Lower lobe of right lung (tissue), 2 donors: ENCODE measurements at regions not wholly inside any gene's neighbourhood (a gene's known extent, or its start where the extent isn't known, plus 50 kb on each side); places are given as distances from the start of the nearest gene placed in this dataset.
"Not testable (repeated sequence)": the region's sequence is repeated elsewhere in the genome, so short reads cannot be mapped to it uniquely, and the experiment has no call there.

Source experiments
- ATAC-seq, 2 donors: fragments of 200-7000 bp; cut with Tn5 transposase; one replicate each; pipeline ENCODE4 v1.9.1; 2020 to 2022; ENCODE audit warnings: mild to moderate bottlenecking in 2 of 2, moderate library complexity in 2 of 2
- DNase-seq: peaks from one replicate; pipeline ENCODE4 v3.0.0-alpha.2; 2020
- H3K27ac ChIP-seq: fragments of 200-600 bp; one replicate; pipeline ENCODE4 v1.8.0; 2022
- H3K27me3 ChIP-seq: fragments of 200-600 bp; one replicate; pipeline ENCODE4 v1.8.0; 2022; ENCODE audit warnings: low read depth
- H3K36me3 ChIP-seq: fragments of 200-600 bp; one replicate; pipeline ENCODE4 v1.8.0; 2022; ENCODE audit warnings: mild to moderate bottlenecking
- H3K4me1 ChIP-seq: fragments of 200-600 bp; one replicate; pipeline ENCODE4 v1.8.0; 2022
- H3K4me3 ChIP-seq: fragments of 200-600 bp; one replicate; pipeline ENCODE4 v1.8.0; 2022; ENCODE audit warnings: mild to moderate bottlenecking
- H3K9me3 ChIP-seq: fragments of 200-600 bp; one replicate; pipeline ENCODE4 v1.8.0; 2022
- CTCF ChIP-seq: fragments of 200-600 bp; IDR thresholded peaks from one replicate; pipeline ENCODE4 v1.8.0; 2022; ENCODE audit warnings: antibody characterized with exemption, mild to moderate bottlenecking
- intact Hi-C: fragments of 100-400 bp; cut with DNase I; formaldehyde crosslinking; loops from one replicate; pipeline ENCODE4 v1.11.0; 2022
- donor health status: DM: no; HTN: yes; CAD: no; lungs with severe emphysema.

- DNase-seq (no peak), ATAC-seq (no peak)
- H3K27ac ChIP-seq: no peak overlapping the region
- H3K9me3 ChIP-seq: no peaks in the 10 kb centered on the region
- H3K27me3 ChIP-seq: no peaks in the 10 kb centered on the region
- intact Hi-C loops: no loop called here
- TF ChIP-seq CTCF: no peak
- no peaks in the 10 kb centered on the region for H3K4me1 ChIP-seq
- no peaks in the 10 kb centered on the region for H3K36me3 ChIP-seq
- no peak overlapping the region for H3K4me3 ChIP-seq
Observed at GRCh38 chr5:129246088-129246487, 151.5 kb downstream of the ISOC1 start.

DNA sequence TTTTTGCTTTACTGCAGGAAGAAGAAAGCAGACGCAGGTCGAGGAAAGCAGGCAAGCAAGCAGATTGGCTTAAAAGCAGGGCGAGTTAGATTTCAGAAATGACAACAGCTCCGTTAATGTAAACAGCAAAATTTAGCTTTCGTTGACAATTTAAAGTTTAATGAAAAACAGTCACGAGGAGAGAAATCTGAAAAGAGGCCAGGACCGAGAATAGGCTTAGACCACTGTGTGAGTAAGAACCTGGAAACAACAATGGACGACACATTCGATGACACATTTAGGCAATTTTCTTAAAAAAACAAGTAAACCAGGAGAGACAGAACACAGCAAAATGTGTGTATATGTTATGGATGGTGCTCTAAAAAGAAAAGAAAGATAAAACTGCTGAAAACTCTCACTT is 155.3 kb downstream of the ISOC1 start:
- intact Hi-C loops: no loop called here
- Histone ChIP-seq H3K27me3 (no peaks in the 10 kb centered on the region), H3K4me1 (no peaks in the 10 kb centered on the region), H3K4me3 (no peak overlapping the region), H3K36me3 (no peaks in the 10 kb centered on the region), H3K27ac (no peak overlapping the region), H3K9me3 (peaks cover 3% of the 10 kb centered on the region)
- ATAC-seq (no peak), DNase-seq (no peak)
- TF ChIP-seq CTCF: no peak

GRCh38 chr5:129271308-129271707 is 176.8 kb downstream of the ISOC1 start:
- no peaks in the 10 kb centered on the region for H3K36me3 ChIP-seq
- no peak for TF ChIP-seq CTCF
- no peak overlapping the region for H3K27ac ChIP-seq
- no peaks in the 10 kb centered on the region for H3K27me3 ChIP-seq
- intact Hi-C loops: no loop called here
- no peak for ATAC-seq
- no peak overlapping the region for H3K4me3 ChIP-seq
- no peaks in the 10 kb centered on the region for H3K9me3 ChIP-seq
- DNase-seq: no peak
- no peaks in the 10 kb centered on the region for H3K4me1 ChIP-seq

DNA sequence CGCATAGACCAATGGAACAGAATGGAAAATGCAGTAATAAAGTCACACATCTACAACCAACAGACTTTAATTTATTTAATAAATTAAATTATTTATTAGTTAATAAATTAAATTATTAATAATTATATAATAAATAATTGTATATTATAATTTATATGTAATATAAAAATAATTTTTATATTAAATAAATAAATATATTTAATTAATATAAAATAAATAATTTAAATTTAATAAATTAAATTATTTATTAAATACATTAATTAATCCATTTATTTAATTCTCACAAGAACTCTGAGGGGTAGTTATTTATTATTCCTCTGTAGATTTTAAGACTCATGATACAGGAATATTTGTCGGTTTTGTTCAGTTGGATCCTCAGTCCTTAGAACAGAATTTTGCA is 176.1 kb upstream of the ADAMTS19 start:
- no peak for DNase-seq
- intact Hi-C loops: no loop called here

DNA sequence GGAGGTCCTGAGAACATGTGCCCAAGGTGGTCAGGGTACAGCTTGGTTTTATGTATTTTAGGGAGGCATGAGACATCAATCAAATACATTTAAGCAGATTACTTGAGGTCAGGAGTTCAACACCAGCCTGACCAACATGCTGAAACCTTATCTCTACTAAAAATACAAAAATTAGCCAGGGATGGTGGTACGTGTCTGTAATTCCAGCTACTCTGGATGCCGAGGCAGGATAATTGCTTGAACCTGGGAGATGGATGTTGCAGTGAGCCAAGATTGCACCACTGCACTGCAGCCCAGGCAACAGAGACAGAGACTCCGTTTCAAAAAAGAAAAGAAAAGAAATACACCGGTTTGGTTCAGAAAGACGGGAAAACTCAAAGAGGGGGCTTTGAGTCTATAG is 165.9 kb upstream of the ADAMTS19 start:
- H3K4me1 ChIP-seq, H3K36me3 ChIP-seq, intact Hi-C loops, H3K27me3 ChIP-seq, DNase-seq, H3K4me3 ChIP-seq, H3K27ac ChIP-seq, H3K9me3 ChIP-seq, ATAC-seq: not testable (repeated sequence)

More for the DNA sequence above, 176.1 kb upstream of the ADAMTS19 start:
- H3K27me3 ChIP-seq: no peaks in the 10 kb centered on the region
- ATAC-seq: no peak
- TF ChIP-seq CTCF: no peak
- H3K4me3 ChIP-seq: no peak overlapping the region
- no peaks in the 10 kb centered on the region for H3K9me3 ChIP-seq
- H3K27ac ChIP-seq: no peak overlapping the region
- no peaks in the 10 kb centered on the region for H3K4me1 ChIP-seq
- H3K36me3 ChIP-seq: no peaks in the 10 kb centered on the region

- no peak for DNase-seq
- no peaks in the 10 kb centered on the region for H3K27me3 ChIP-seq
- TF ChIP-seq CTCF: no peak
- H3K4me3 ChIP-seq: no peak overlapping the region
- intact Hi-C loops: no loop called here
- H3K27ac ChIP-seq: no peak overlapping the region
- no peaks in the 10 kb centered on the region for H3K4me1 ChIP-seq
- H3K36me3 ChIP-seq: no peaks in the 10 kb centered on the region
- peaks cover 29% of the 10 kb centered on the region for H3K9me3 ChIP-seq
- no peak for ATAC-seq
Observed at GRCh38 chr5:129306725-129307124, 153.4 kb upstream of the ADAMTS19 start.
